ENCODE measurements at regions not wholly inside any gene's neighbourhood (a gene's known extent, or its start where the extent isn't known, plus 50 kb on each side); places are given as distances from the start of the nearest gene placed in this dataset.

GRCh38 chr17:54835015-54835414, 65.6 kb upstream of the TOM1L1 start:
- DNase-seq (ENCODE audit: low read depth): no peak
- no peak for TF ChIP-seq CTCF (IDR thresholded peaks at IDR 0.05; ENCODE audit: control insufficient read depth, extremely low read depth, insufficient read depth)
- H3K4me3 ChIP-seq (ENCODE audit: low read depth, low read length): no peak overlapping the region

GRCh38 chr17:54836723-54837462, 63.8 kb upstream of the TOM1L1 start:
- no peak for DNase-seq (ENCODE audit: low read depth)
- H3K4me3 ChIP-seq (ENCODE audit: low read depth, low read length): no peak overlapping the region
- TF ChIP-seq CTCF (IDR thresholded peaks at IDR 0.05; ENCODE audit: control insufficient read depth, extremely low read depth, insufficient read depth): no peak

- no peak overlapping the region for H3K4me3 ChIP-seq (ENCODE audit: low read depth, low read length)
- no peak for DNase-seq (ENCODE audit: low read depth)
- no peak for TF ChIP-seq CTCF (IDR thresholded peaks at IDR 0.05; ENCODE audit: control insufficient read depth, extremely low read depth, insufficient read depth)
Observed at GRCh38 chr17:54838651-54839421, 61.8 kb upstream of the TOM1L1 start.

- no peak for TF ChIP-seq CTCF (IDR thresholded peaks at IDR 0.05; ENCODE audit: control insufficient read depth, extremely low read depth, insufficient read depth)
- no peak for DNase-seq (ENCODE audit: low read depth)
- no peak overlapping the region for H3K4me3 ChIP-seq (ENCODE audit: low read depth, low read length)
Observed at GRCh38 chr17:54839447-54839846, 61.2 kb upstream of the TOM1L1 start.

GRCh38 chr17:54840885-54841591, 59.6 kb upstream of the TOM1L1 start:
- peak; percentile 23 for DNase-seq (ENCODE audit: low read depth)
- TF ChIP-seq CTCF (IDR thresholded peaks at IDR 0.05; ENCODE audit: control insufficient read depth, extremely low read depth, insufficient read depth): no peak
- H3K4me3 ChIP-seq (ENCODE audit: low read depth, low read length): no peak overlapping the region

GRCh38 chr17:54841656-54842055, 59.0 kb upstream of the TOM1L1 start:
- H3K4me3 ChIP-seq (ENCODE audit: low read depth, low read length): no peak overlapping the region

More at GRCh38 chr17:54841656-54842055, 59.0 kb upstream of the TOM1L1 start:
- DNase-seq (ENCODE audit: low read depth): no peak
- no peak for TF ChIP-seq CTCF (IDR thresholded peaks at IDR 0.05; ENCODE audit: control insufficient read depth, extremely low read depth, insufficient read depth)
